ENCODE measurements at regions not wholly inside any gene's neighbourhood (a gene's known extent, or its start where the extent isn't known, plus 50 kb on each side); places are given as distances from the start of the nearest gene placed in this dataset.

DNA sequence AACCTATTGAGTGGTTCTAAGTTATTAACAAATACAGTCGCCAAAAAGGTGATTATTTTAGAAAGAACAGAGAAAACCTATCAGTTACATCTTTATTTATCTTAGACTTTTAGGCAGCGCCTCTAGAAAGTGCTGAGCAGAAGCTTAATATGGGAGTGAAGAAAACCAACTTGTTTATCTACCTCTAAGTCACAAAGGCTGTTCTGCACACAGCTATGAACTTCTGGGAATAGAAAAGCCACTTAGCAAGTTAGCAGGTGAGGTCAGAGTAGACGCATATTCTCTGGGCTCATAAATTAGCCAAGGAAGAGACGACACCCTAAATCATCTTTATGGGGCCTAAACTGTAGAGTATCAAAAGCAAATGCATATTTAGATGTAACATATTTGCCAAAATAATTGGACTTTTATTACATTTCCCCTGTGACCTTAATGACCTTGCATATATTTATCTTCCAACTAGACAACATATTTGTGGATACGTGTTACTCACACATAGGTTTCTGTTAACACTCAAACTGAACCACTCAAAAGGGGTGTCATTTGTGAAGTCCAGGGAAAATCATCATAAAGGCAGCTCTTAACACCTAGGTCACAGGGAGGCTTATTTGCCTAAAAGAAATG, 267.1 kb downstream of the ADGB start:
- no peaks in the 10 kb centered on the region for H3K36me3 Mint-ChIP-seq (ENCODE audit: low read depth, unreplicated experiment)
- Histone ChIP-seq H2AFZ (ENCODE audit: low read depth, low read length) (no peak overlapping the region), H3K9me3 (ENCODE audit: insufficient read depth, low read depth, low read length) (no peaks in the 10 kb centered on the region), H3K79me2 (ENCODE audit: insufficient read depth, low read length) (no peaks in the 10 kb centered on the region), H3K9ac (ENCODE audit: low read length) (no peak overlapping the region), H4K20me1 (ENCODE audit: insufficient read depth, low read length) (no peaks in the 10 kb centered on the region), H3K27me3 (ENCODE audit: insufficient read depth, low read length) (no peaks in the 10 kb centered on the region), H3K4me2 (ENCODE audit: low read length) (no peak overlapping the region), H3K27ac (ENCODE audit: low read depth, low read length) (no peak overlapping the region), H3K4me1 (ENCODE audit: insufficient read depth, low read length) (no peaks in the 10 kb centered on the region), H3K36me3 (ENCODE audit: insufficient read depth, low read length) (no peaks in the 10 kb centered on the region), H3K4me3 (ENCODE audit: insufficient read depth, low read depth, low read length) (no peak overlapping the region)
- no peaks in the 10 kb centered on the region for H3K4me1 Mint-ChIP-seq (ENCODE audit: low read depth, unreplicated experiment)
- FAIRE-seq (no peak), DNase-seq (ENCODE audit: low read depth) (no peak)
- no peak overlapping the region for H3K4me3 Mint-ChIP-seq (ENCODE audit: unreplicated experiment)
- H3K27me3 Mint-ChIP-seq (ENCODE audit: low read depth, unreplicated experiment): peaks cover 2% of the 10 kb centered on the region
- H3K27ac Mint-ChIP-seq (ENCODE audit: unreplicated experiment): no peak overlapping the region
- TF ChIP-seq, protein P1, sequence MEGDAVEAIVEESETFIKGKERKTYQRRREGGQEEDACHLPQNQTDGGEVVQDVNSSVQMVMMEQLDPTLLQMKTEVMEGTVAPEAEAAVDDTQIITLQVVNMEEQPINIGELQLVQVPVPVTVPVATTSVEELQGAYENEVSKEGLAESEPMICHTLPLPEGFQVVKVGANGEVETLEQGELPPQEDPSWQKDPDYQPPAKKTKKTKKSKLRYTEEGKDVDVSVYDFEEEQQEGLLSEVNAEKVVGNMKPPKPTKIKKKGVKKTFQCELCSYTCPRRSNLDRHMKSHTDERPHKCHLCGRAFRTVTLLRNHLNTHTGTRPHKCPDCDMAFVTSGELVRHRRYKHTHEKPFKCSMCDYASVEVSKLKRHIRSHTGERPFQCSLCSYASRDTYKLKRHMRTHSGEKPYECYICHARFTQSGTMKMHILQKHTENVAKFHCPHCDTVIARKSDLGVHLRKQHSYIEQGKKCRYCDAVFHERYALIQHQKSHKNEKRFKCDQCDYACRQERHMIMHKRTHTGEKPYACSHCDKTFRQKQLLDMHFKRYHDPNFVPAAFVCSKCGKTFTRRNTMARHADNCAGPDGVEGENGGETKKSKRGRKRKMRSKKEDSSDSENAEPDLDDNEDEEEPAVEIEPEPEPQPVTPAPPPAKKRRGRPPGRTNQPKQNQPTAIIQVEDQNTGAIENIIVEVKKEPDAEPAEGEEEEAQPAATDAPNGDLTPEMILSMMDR (IDR thresholded peaks at IDR 0.05; ENCODE audit: insufficient read depth, low read depth, low read length): no peak
- no peak for TF ChIP-seq EZH2 (IDR thresholded peaks at IDR 0.05; ENCODE audit: insufficient read depth, low read length)
- peaks cover 2% of the 10 kb centered on the region for H3K9me3 Mint-ChIP-seq (ENCODE audit: unreplicated experiment)

DNA sequence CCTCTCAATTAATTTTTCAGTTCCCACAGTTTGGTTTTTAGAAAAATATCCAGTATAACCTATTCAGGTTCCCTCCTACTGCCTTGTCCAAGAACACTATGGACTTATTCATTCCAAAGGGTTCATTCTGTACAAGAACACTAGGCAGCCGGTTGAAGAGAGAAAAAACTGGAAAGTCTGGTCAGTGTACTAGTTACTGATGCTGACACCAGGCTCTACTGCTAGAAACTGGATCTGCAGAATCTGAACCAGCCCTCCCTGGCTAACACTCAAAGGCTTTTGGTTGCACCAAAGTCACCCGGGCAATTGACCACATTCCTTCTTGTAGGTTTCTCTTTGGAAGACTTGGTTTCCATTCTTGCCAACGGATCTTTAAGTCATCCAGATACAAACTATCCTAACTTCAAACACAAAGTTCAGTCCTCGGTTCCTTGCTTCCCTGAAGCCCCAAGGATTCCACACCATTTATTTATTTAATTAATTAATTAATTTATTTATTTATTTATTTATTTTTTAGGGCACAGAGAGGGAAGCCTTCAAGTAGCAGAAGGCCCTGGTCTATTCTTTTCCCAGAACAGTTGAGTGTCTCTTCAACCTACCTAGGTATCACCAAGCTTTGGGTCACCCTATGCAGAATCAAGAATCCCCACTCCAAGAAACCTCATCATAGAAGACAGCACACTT, 268.1 kb downstream of the ADGB start:
- no peaks in the 10 kb centered on the region for H3K36me3 ChIP-seq (ENCODE audit: insufficient read depth, low read length)
- H3K27ac ChIP-seq (ENCODE audit: low read depth, low read length): no peak overlapping the region
- H3K27me3 ChIP-seq (ENCODE audit: insufficient read depth, low read length): no peaks in the 10 kb centered on the region
- TF ChIP-seq, protein P1 (IDR thresholded peaks at IDR 0.05; ENCODE audit: insufficient read depth, low read depth, low read length): no peak
- TF ChIP-seq EZH2 (IDR thresholded peaks at IDR 0.05; ENCODE audit: insufficient read depth, low read length): no peak
- DNase-seq (ENCODE audit: low read depth): no peak
- no peak for FAIRE-seq
- Mint-ChIP-seq H3K36me3 (ENCODE audit: low read depth, unreplicated experiment) (no peaks in the 10 kb centered on the region), H3K9me3 (ENCODE audit: unreplicated experiment) (peaks cover 2% of the 10 kb centered on the region), H3K4me1 (ENCODE audit: low read depth, unreplicated experiment) (no peaks in the 10 kb centered on the region), H3K27me3 (ENCODE audit: low read depth, unreplicated experiment) (peaks cover 2% of the 10 kb centered on the region), H3K27ac (ENCODE audit: unreplicated experiment) (no peak overlapping the region), H3K4me3 (ENCODE audit: unreplicated experiment) (no peak overlapping the region)
- H3K4me1 ChIP-seq (ENCODE audit: insufficient read depth, low read length): no peaks in the 10 kb centered on the region
- no peak overlapping the region for H2AFZ ChIP-seq (ENCODE audit: low read depth, low read length)
- H3K4me3 ChIP-seq (ENCODE audit: insufficient read depth, low read depth, low read length): no peak overlapping the region
- H3K9ac ChIP-seq (ENCODE audit: low read length): no peak overlapping the region
- H4K20me1 ChIP-seq (ENCODE audit: insufficient read depth, low read length): no peaks in the 10 kb centered on the region
- no peaks in the 10 kb centered on the region for H3K9me3 ChIP-seq (ENCODE audit: insufficient read depth, low read depth, low read length)
- no peak overlapping the region for H3K4me2 ChIP-seq (ENCODE audit: low read length)
- no peaks in the 10 kb centered on the region for H3K79me2 ChIP-seq (ENCODE audit: insufficient read depth, low read length)

- DNase-seq (ENCODE audit: low read depth) (no peak), FAIRE-seq (no peak)
- Histone ChIP-seq H3K27ac (ENCODE audit: low read depth, low read length) (no peak overlapping the region), H3K36me3 (ENCODE audit: insufficient read depth, low read length) (no peaks in the 10 kb centered on the region), H2AFZ (ENCODE audit: low read depth, low read length) (no peak overlapping the region), H3K4me1 (ENCODE audit: insufficient read depth, low read length) (no peaks in the 10 kb centered on the region), H3K27me3 (ENCODE audit: insufficient read depth, low read length) (no peaks in the 10 kb centered on the region), H3K4me3 (ENCODE audit: insufficient read depth, low read depth, low read length) (no peak overlapping the region), H3K9me3 (ENCODE audit: insufficient read depth, low read depth, low read length) (no peaks in the 10 kb centered on the region), H3K79me2 (ENCODE audit: insufficient read depth, low read length) (no peaks in the 10 kb centered on the region), H3K4me2 (ENCODE audit: low read length) (no peak overlapping the region), H3K9ac (ENCODE audit: low read length) (no peak overlapping the region), H4K20me1 (ENCODE audit: insufficient read depth, low read length) (no peaks in the 10 kb centered on the region)
- no peak for TF ChIP-seq EZH2 (IDR thresholded peaks at IDR 0.05; ENCODE audit: insufficient read depth, low read length)
- TF ChIP-seq, protein P1 (IDR thresholded peaks at IDR 0.05; ENCODE audit: insufficient read depth, low read depth, low read length): no peak
- no peak overlapping the region for H3K4me3 Mint-ChIP-seq (ENCODE audit: unreplicated experiment)
- peaks cover 2% of the 10 kb centered on the region for H3K27me3 Mint-ChIP-seq (ENCODE audit: low read depth, unreplicated experiment)
- H3K36me3 Mint-ChIP-seq (ENCODE audit: low read depth, unreplicated experiment): no peaks in the 10 kb centered on the region
- H3K27ac Mint-ChIP-seq (ENCODE audit: unreplicated experiment): no peak overlapping the region
- H3K4me1 Mint-ChIP-seq (ENCODE audit: low read depth, unreplicated experiment): no peaks in the 10 kb centered on the region
- H3K9me3 Mint-ChIP-seq (ENCODE audit: unreplicated experiment): peaks cover 2% of the 10 kb centered on the region
Observed at GRCh38 chr6:146868671-146869209, 270.0 kb downstream of the ADGB start.
